ENCODE measurements at regions not wholly inside any gene's neighbourhood (a gene's known extent, or its start where the extent isn't known, plus 50 kb on each side); places are given as distances from the start of the nearest gene placed in this dataset.

- ChIA-PET CTCF (no interaction called here), POLR2A (no interaction called here)
- TF ChIP-seq, protein P1, sequence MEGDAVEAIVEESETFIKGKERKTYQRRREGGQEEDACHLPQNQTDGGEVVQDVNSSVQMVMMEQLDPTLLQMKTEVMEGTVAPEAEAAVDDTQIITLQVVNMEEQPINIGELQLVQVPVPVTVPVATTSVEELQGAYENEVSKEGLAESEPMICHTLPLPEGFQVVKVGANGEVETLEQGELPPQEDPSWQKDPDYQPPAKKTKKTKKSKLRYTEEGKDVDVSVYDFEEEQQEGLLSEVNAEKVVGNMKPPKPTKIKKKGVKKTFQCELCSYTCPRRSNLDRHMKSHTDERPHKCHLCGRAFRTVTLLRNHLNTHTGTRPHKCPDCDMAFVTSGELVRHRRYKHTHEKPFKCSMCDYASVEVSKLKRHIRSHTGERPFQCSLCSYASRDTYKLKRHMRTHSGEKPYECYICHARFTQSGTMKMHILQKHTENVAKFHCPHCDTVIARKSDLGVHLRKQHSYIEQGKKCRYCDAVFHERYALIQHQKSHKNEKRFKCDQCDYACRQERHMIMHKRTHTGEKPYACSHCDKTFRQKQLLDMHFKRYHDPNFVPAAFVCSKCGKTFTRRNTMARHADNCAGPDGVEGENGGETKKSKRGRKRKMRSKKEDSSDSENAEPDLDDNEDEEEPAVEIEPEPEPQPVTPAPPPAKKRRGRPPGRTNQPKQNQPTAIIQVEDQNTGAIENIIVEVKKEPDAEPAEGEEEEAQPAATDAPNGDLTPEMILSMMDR (IDR thresholded peaks at IDR 0.05; ENCODE audit: control extremely low read depth, extremely low read depth, low read depth, missing control alignments), result no peak
- no peak for DNase-seq (ENCODE audit: extremely low spot score)
These were observed 168.2 kb downstream of the SAMD5 start for GRCh38 chr6:147676495-147677199.

GRCh38 chr6:147677647-147678046 is 169.2 kb downstream of the SAMD5 start:
- TF ChIP-seq, protein P1 (IDR thresholded peaks at IDR 0.05; ENCODE audit: control extremely low read depth, extremely low read depth, low read depth, missing control alignments), result no peak
- ChIA-PET POLR2A (no interaction called here), CTCF (interaction anchor here (1.4 kb wide), 1 partner anchor 26 kb away, joined by 4 read pairs; no protein-coding TSS in a partner anchor)
- DNase-seq (ENCODE audit: extremely low spot score), result no peak

GRCh38 chr6:147678253-147678652 is 169.8 kb downstream of the SAMD5 start:
- ChIA-PET POLR2A (no interaction called here), CTCF (interaction anchor here (1.0 to 1.4 kb wide), 2 partner anchors 8 to 27 kb away, joined by 3 to 4 read pairs; no protein-coding TSS in a partner anchor)
- DNase-seq (ENCODE audit: extremely low spot score), result no peak
- TF ChIP-seq, protein P1 (IDR thresholded peaks at IDR 0.05; ENCODE audit: control extremely low read depth, extremely low read depth, low read depth, missing control alignments), result no peak

DNA sequence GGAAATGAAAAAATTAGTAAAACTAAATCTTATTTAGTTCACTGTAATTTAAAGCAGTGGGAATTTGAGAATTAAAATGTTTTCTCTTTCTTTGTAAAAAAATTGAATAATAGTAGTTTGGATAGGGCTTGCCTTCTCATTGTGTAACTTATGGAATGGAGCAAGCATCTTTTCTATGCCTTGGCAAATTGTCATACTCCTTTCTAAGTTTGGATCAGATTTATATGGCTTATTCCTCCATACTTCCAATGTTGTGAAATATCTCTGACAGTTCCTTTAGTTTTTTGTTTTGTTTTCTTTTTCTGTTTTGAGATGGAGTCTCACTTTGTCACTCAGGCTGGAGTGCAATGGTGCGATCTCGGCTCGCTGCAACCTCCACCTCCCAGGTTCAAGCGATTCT is 176.4 kb downstream of the SAMD5 start:
- CTCF ChIA-PET, result no interaction called here
- POLR2A ChIA-PET, result no interaction called here

GRCh38 chr6:147689398-147689797 is 180.9 kb downstream of the SAMD5 start:
- POLR2A ChIA-PET, result no interaction called here
- DNase-seq (ENCODE audit: extremely low spot score), result no peak
- TF ChIP-seq, protein P1 (IDR thresholded peaks at IDR 0.05; ENCODE audit: control extremely low read depth, extremely low read depth, low read depth, missing control alignments), result no peak
- CTCF ChIA-PET, result no interaction called here

More for the DNA sequence above, 176.4 kb downstream of the SAMD5 start:
- DNase-seq (ENCODE audit: extremely low spot score), result no peak
- TF ChIP-seq, protein P1 (IDR thresholded peaks at IDR 0.05; ENCODE audit: control extremely low read depth, extremely low read depth, low read depth, missing control alignments), result no peak

DNA sequence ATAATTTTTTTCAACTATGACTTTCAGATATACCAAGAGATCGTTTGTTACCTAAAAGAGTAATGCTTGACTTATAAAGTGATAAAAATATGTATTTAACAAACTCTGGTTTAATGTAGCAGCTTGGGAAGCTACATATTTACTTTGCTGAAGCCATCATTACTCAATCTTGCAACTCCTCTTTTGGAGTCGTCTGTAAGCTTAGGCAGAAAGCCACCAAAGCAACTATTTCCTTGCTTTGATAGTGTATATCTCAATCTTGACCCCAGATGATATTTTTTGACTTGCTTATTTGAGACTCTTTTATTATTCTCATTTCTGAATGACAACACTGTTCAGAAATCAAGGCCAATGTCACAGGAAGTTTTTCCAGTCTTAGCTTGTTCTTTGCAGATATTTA is 183.0 kb downstream of the SAMD5 start:
- no peak for DNase-seq (ENCODE audit: extremely low spot score)
- ChIA-PET POLR2A (no interaction called here), CTCF (no interaction called here)
- TF ChIP-seq, protein P1 (IDR thresholded peaks at IDR 0.05; ENCODE audit: control extremely low read depth, extremely low read depth, low read depth, missing control alignments), result no peak

Data from GM10248 (cell line).